A549 (cell line): ENCODE measurements at regions not wholly inside any gene's neighbourhood (a gene's known extent, or its start where the extent isn't known, plus 50 kb on each side); places are given as distances from the start of the nearest gene placed in this dataset.

Source experiments
- BHLHE40 ChIP-seq: IDR thresholded peaks from 2 replicates; pipeline ENCODE4 v1.6.1; 2012; ENCODE audit warnings: low read depth, low read length, inconsistent platforms
- CEBPB ChIP-seq, 2 experiments: fragments of >200 bp in 1 of 2; sonication (Bioruptor Twin) in 1 of 2; formaldehyde crosslinking in 1 of 2; IDR thresholded peaks; 2 replicates each; pipeline ENCODE4 v1.6.1; 2012 to 2016
- EHF ChIP-seq: fragments of 250-450 bp; sonication (Bioruptor Pico); IDR thresholded peaks from 2 replicates; pipeline ENCODE4 v1.5.0; 2020; ENCODE audit warnings: mild to moderate bottlenecking
- ESRRA ChIP-seq: fragments of 150-350 bp; IDR thresholded peaks from 2 replicates; pipeline ENCODE4 v1.6.1; 2014; ENCODE audit warnings: mild to moderate bottlenecking, low read length, borderline replicate concordance
- JUN ChIP-seq, 2 experiments: fragments of >200 bp; sonication (Bioruptor Twin); formaldehyde crosslinking; IDR thresholded peaks; 2 replicates in 1 of 2; 3 replicates in 1 of 2; pipeline ENCODE4 v1.6.1; 2016 to 2017
- KDM1A ChIP-seq: fragments of 200-600 bp; sonication (generic); IDR thresholded peaks from 2 replicates; pipeline ENCODE4 v1.6.1; 2016; ENCODE audit warnings: low read depth, mild to moderate bottlenecking
- MYC ChIP-seq: IDR thresholded peaks from 2 replicates; pipeline ENCODE4 v1.6.1; 2012; ENCODE audit warnings: mild to moderate bottlenecking, inconsistent platforms, low read length, improper control_type of control experiment, borderline replicate concordance
- POLR2A ChIP-seq: IDR thresholded peaks from 2 replicates; pipeline ENCODE4 v1.6.1; 2012; ENCODE audit warnings: mild to moderate bottlenecking, low read length
- RFX5 ChIP-seq: fragments of 450-650 bp; IDR thresholded peaks from 2 replicates; pipeline ENCODE4 v1.7.1; 2014; ENCODE audit warnings: antibody characterized with exemption, mild to moderate bottlenecking, moderate library complexity
- SMC3 ChIP-seq: fragments of >200 bp; sonication (Bioruptor Twin); formaldehyde crosslinking; IDR thresholded peaks from 3 replicates; pipeline ENCODE4 v1.6.1; 2018; ENCODE audit warnings: inconsistent platforms
- SREBF2 ChIP-seq: fragments of 450-650 bp; IDR thresholded peaks from 2 replicates; pipeline ENCODE4 v1.6.1; 2014; ENCODE audit warnings: mild to moderate bottlenecking, moderate library complexity
- TF ChIP-seq, protein P1 (sequence below): IDR thresholded peaks from 2 replicates; pipeline ENCODE4 v1.6.1; 2012
- TF ChIP-seq, protein P2 (sequence below): fragments of >200 bp; sonication (Bioruptor Twin); formaldehyde crosslinking; IDR thresholded peaks from 3 replicates; pipeline ENCODE4 v1.5.1; 2016

DNA sequence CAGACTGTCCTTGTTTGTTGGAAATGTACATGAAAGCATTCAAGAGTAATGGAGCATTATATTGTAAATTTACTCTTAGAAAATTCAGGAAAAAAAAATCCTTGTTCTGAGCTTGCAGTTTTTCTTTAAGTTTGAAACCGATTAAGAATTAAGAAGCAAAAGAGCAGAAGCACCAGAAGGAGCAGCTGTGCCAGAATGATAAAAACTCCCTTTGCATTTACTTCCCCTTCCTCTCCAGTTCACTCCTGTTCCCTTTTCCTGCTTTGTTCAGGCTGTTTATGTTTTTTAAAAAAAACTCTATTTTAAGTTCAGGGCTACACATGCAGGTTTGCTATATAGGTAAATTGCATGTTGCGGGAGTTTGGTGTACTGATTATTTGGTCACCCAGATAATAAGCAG is 90.3 kb downstream of the ATOH1 start:
- no peak for TF ChIP-seq KDM1A
- TF ChIP-seq, protein P1, sequence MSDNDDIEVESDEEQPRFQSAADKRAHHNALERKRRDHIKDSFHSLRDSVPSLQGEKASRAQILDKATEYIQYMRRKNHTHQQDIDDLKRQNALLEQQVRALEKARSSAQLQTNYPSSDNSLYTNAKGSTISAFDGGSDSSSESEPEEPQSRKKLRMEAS: no peak
- TF ChIP-seq, protein P2, sequence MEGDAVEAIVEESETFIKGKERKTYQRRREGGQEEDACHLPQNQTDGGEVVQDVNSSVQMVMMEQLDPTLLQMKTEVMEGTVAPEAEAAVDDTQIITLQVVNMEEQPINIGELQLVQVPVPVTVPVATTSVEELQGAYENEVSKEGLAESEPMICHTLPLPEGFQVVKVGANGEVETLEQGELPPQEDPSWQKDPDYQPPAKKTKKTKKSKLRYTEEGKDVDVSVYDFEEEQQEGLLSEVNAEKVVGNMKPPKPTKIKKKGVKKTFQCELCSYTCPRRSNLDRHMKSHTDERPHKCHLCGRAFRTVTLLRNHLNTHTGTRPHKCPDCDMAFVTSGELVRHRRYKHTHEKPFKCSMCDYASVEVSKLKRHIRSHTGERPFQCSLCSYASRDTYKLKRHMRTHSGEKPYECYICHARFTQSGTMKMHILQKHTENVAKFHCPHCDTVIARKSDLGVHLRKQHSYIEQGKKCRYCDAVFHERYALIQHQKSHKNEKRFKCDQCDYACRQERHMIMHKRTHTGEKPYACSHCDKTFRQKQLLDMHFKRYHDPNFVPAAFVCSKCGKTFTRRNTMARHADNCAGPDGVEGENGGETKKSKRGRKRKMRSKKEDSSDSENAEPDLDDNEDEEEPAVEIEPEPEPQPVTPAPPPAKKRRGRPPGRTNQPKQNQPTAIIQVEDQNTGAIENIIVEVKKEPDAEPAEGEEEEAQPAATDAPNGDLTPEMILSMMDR: no peak
- TF ChIP-seq POLR2A: no peak
- TF ChIP-seq RFX5: no peak
- TF ChIP-seq CEBPB (IDR thresholded peaks at IDR 0.05): no peak
- no peak for TF ChIP-seq BHLHE40
- TF ChIP-seq SREBF2: no peak
- no peak for TF ChIP-seq ESRRA
- no peak for TF ChIP-seq EHF
- no peak for TF ChIP-seq JUN (IDR thresholded peaks at IDR 0.05)
- TF ChIP-seq SMC3: no peak
- no peak for TF ChIP-seq MYC
